Neural cell (in vitro differentiated cells): ENCODE measurements at regions not wholly inside any gene's neighbourhood (a gene's known extent, or its start where the extent isn't known, plus 50 kb on each side); places are given as distances from the start of the nearest gene placed in this dataset.

Source experiments
- H2AFZ ChIP-seq: fragments of 200-600, 300-800 bp; sonication (generic), shearing (Covaris generic); 2 replicates; pipeline ENCODE4 v1.6.0; 2014; ENCODE audit warnings: low read depth, mild to moderate bottlenecking, antibody characterized with exemption, low read length, moderate library complexity
- H3F3A ChIP-seq: fragments of 200-600 bp; shearing (Covaris generic); 2 replicates; pipeline ENCODE4 v1.6.1; 2016; ENCODE audit warnings: mild to moderate bottlenecking, moderate library complexity, mixed read lengths, antibody characterized with exemption, low read length; ENCODE audit not compliant: insufficient read depth, poor library complexity, severe bottlenecking
- H3K27ac ChIP-seq: fragments of 200-600, 300-800 bp; sonication (generic), shearing (Covaris generic); 2 replicates; pipeline ENCODE4 v1.5.1; 2014; ENCODE audit warnings: mild to moderate bottlenecking, low read length, moderate library complexity
- H3K27me3 ChIP-seq: fragments of 300-800, 200-600 bp; sonication (generic), shearing (Covaris generic); 2 replicates; pipeline ENCODE4 v1.6.0; 2014; ENCODE audit warnings: mild to moderate bottlenecking, low read depth, low read length, moderate library complexity; ENCODE audit not compliant: insufficient read depth
- H3K36me3 ChIP-seq: fragments of 300-800, 200-600 bp; sonication (generic), shearing (Covaris generic); 2 replicates; pipeline ENCODE4 v1.5.1; 2014; ENCODE audit warnings: mild to moderate bottlenecking, antibody characterized with exemption, low read length, moderate library complexity; ENCODE audit not compliant: insufficient read depth
- H3K4me2 ChIP-seq: fragments of 300-800, 200-600 bp; sonication (generic), shearing (Covaris generic); 2 replicates; pipeline ENCODE4 v1.6.0; 2014; ENCODE audit warnings: mild to moderate bottlenecking, low read length
- H3K4me3 ChIP-seq: fragments of 300-800, 200-600 bp; sonication (generic), shearing (Covaris generic); 2 replicates; pipeline ENCODE4 v1.5.1; 2014; ENCODE audit warnings: mild to moderate bottlenecking, low read length, moderate library complexity
- H3K79me2 ChIP-seq: fragments of 200-600 bp; shearing (Covaris generic); replicated peaks from 2 replicates; pipeline ENCODE4 v1.6.0; 2014; ENCODE audit warnings: mild to moderate bottlenecking, low read length, moderate library complexity; ENCODE audit not compliant: insufficient read depth
- H3K9ac ChIP-seq: fragments of 300-800, 200-600 bp; sonication (generic), shearing (Covaris generic); 2 replicates; pipeline ENCODE4 v1.6.1; 2016; ENCODE audit warnings: mild to moderate bottlenecking, low read length, mixed read lengths
- H3K9me2 ChIP-seq: fragments of 200-600 bp; shearing (Covaris generic); 2 replicates; pipeline ENCODE4 v1.6.1; 2016; ENCODE audit warnings: mild to moderate bottlenecking, low read length, mixed read lengths; ENCODE audit not compliant: insufficient read depth
- H3K9me3 ChIP-seq: fragments of 200-600, 300-800 bp; sonication (generic), shearing (Covaris generic); 2 replicates; pipeline ENCODE4 v1.6.1; 2016; ENCODE audit warnings: mild to moderate bottlenecking, mixed run types, low read length, moderate library complexity, mixed read lengths
- H4K20me1 ChIP-seq: fragments of 200-600 bp; shearing (Covaris generic); 2 replicates; pipeline ENCODE4 v1.6.1; 2016; ENCODE audit warnings: mild to moderate bottlenecking, mixed run types; ENCODE audit not compliant: insufficient read depth
- CTCF ChIP-seq: fragments of 450-650 bp; IDR thresholded peaks from 2 replicates; pipeline ENCODE4 v1.5.1; 2014; ENCODE audit warnings: antibody characterized with exemption, mild to moderate bottlenecking, moderate library complexity; ENCODE audit not compliant: poor library complexity, severe bottlenecking
- EP300 ChIP-seq: fragments of 450-650 bp; conservative IDR thresholded peaks from 2 replicates; pipeline ENCODE4 v1.6.1; 2014; ENCODE audit warnings: antibody characterized with exemption, mild to moderate bottlenecking, moderate library complexity; ENCODE audit not compliant: poor library complexity, severe bottlenecking
- EZH2 ChIP-seq: fragments of 200-600, 300-800 bp; shearing (Covaris generic), sonication (generic); IDR thresholded peaks from 2 replicates; pipeline ENCODE4 v1.6.1; 2014; ENCODE audit warnings: antibody characterized with exemption, low read length, borderline replicate concordance, mild to moderate bottlenecking; ENCODE audit not compliant: insufficient read depth, poor library complexity, severe bottlenecking
- MXI1 ChIP-seq: fragments of 450-650 bp; conservative IDR thresholded peaks from 2 replicates; pipeline ENCODE4 v1.6.1; 2014; ENCODE audit warnings: antibody characterized with exemption, mild to moderate bottlenecking; ENCODE audit not compliant: poor library complexity, severe bottlenecking
- POLR2AphosphoS5 ChIP-seq: IDR thresholded peaks from 2 replicates; pipeline ENCODE4 v1.6.1; 2012
- RAD21 ChIP-seq: fragments of 450-650 bp; conservative IDR thresholded peaks from 2 replicates; pipeline ENCODE4 v1.6.1; 2014; ENCODE audit warnings: antibody characterized with exemption, mild to moderate bottlenecking, moderate library complexity
- SMC3 ChIP-seq: fragments of 450-650 bp; conservative IDR thresholded peaks from 2 replicates; pipeline ENCODE4 v1.6.1; 2014; ENCODE audit warnings: antibody characterized with exemption, mild to moderate bottlenecking, moderate library complexity; ENCODE audit not compliant: poor library complexity
- TAF1 ChIP-seq: IDR thresholded peaks from 2 replicates; pipeline ENCODE4 v1.6.1; 2012; ENCODE audit warnings: low read depth
- TF ChIP-seq, protein P1 (sequence below): IDR thresholded peaks from 2 replicates; pipeline ENCODE4 v1.6.1; 2012; ENCODE audit warnings: borderline replicate concordance

DNA sequence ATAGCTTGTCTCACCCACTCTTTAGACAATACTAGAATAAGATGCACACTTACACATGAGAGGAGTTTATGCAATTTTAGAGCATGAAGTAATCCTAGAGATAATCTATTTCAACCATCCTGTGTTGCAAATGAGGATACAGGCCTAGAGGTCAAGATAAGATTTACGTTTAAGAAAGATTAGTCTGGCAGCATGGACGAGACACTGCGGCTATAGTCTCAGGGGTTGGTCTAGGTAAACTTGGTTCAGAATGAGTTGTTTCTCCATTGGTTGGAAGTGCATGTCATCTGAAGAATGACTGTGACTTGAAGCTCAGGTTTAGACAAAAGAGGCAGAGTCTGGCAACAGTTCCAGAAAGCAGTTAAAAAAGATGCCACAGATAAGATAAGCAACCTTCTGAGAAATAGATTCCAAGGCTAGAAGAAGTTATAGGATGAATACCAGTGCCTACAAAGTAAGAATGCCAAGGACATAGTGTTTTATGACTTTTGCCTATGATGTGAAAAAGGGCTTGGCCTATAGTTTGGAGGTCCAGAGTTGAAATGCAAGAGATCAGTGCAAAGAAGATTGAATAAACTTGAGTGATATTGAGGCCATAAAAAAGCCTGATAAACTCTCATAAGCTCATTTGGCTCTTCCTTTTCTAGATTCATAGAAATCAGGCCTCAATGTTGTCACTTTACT is 631.0 kb downstream of the SQOR start:
- H2AFZ ChIP-seq = no peak overlapping the region
- H3K4me3 ChIP-seq = no peak overlapping the region
- no peaks in the 10 kb centered on the region for H3K27me3 ChIP-seq
- no peaks in the 10 kb centered on the region for H3K9me2 ChIP-seq
- H3K36me3 ChIP-seq = no peaks in the 10 kb centered on the region
- no peak for TF ChIP-seq EZH2
- TF ChIP-seq MXI1 = no peak
- no peak for TF ChIP-seq RAD21
- no peak for TF ChIP-seq EP300
- TF ChIP-seq, protein P1, sequence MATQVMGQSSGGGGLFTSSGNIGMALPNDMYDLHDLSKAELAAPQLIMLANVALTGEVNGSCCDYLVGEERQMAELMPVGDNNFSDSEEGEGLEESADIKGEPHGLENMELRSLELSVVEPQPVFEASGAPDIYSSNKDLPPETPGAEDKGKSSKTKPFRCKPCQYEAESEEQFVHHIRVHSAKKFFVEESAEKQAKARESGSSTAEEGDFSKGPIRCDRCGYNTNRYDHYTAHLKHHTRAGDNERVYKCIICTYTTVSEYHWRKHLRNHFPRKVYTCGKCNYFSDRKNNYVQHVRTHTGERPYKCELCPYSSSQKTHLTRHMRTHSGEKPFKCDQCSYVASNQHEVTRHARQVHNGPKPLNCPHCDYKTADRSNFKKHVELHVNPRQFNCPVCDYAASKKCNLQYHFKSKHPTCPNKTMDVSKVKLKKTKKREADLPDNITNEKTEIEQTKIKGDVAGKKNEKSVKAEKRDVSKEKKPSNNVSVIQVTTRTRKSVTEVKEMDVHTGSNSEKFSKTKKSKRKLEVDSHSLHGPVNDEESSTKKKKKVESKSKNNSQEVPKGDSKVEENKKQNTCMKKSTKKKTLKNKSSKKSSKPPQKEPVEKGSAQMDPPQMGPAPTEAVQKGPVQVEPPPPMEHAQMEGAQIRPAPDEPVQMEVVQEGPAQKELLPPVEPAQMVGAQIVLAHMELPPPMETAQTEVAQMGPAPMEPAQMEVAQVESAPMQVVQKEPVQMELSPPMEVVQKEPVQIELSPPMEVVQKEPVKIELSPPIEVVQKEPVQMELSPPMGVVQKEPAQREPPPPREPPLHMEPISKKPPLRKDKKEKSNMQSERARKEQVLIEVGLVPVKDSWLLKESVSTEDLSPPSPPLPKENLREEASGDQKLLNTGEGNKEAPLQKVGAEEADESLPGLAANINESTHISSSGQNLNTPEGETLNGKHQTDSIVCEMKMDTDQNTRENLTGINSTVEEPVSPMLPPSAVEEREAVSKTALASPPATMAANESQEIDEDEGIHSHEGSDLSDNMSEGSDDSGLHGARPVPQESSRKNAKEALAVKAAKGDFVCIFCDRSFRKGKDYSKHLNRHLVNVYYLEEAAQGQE = no peak
- TF ChIP-seq CTCF = no peak
- no peak for TF ChIP-seq POLR2AphosphoS5
- TF ChIP-seq SMC3 = no peak
- TF ChIP-seq TAF1 = no peak
- peaks cover 4% of the 10 kb centered on the region for H3K9me3 ChIP-seq
- no peak overlapping the region for H3K27ac ChIP-seq
- no peaks in the 10 kb centered on the region for H4K20me1 ChIP-seq
- H3K9ac ChIP-seq = no peak overlapping the region
- H3K4me2 ChIP-seq = no peak overlapping the region
- H3K79me2 ChIP-seq = no peaks in the 10 kb centered on the region
- no peaks in the 10 kb centered on the region for H3F3A ChIP-seq

DNA sequence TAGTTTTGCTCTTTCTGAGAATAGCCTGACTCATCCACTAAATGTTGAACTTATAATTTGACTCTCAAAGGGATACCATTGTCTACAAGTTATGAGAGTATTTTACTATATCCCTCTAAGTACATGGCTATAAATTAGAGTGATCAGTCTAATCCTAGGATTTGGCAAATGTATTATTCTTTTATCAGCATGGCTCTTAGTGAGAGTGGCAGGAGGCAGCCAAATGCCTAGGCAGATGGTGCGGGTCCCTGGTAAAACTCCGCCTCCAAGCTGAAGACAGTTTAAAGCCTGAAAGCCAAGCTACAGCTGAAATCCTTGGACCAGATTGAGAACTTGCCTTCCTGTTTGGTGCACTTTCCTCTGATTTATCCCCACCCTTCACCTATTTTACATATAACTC is 631.8 kb downstream of the SQOR start:
- Histone ChIP-seq H3K9me2 (no peaks in the 10 kb centered on the region), H3K4me3 (no peak overlapping the region), H4K20me1 (no peaks in the 10 kb centered on the region), H3K36me3 (no peaks in the 10 kb centered on the region), H3K9me3 (no peaks in the 10 kb centered on the region), H3K79me2 (no peaks in the 10 kb centered on the region), H3K27me3 (no peaks in the 10 kb centered on the region), H3K4me2 (no peak overlapping the region), H3K9ac (no peak overlapping the region), H2AFZ (no peak overlapping the region), H3F3A (no peaks in the 10 kb centered on the region), H3K27ac (no peak overlapping the region)
- no peak for TF ChIP-seq POLR2AphosphoS5
- TF ChIP-seq, protein P1 = no peak
- TF ChIP-seq SMC3 = no peak
- no peak for TF ChIP-seq EZH2
- no peak for TF ChIP-seq TAF1
- TF ChIP-seq EP300 = no peak
